ENCODE measurements at regions not wholly inside any gene's neighbourhood (a gene's known extent, or its start where the extent isn't known, plus 50 kb on each side); places are given as distances from the start of the nearest gene placed in this dataset.
"Not testable (repeated sequence)": the region's sequence is repeated elsewhere in the genome, so short reads cannot be mapped to it uniquely, and the experiment has no call there.

DNA sequence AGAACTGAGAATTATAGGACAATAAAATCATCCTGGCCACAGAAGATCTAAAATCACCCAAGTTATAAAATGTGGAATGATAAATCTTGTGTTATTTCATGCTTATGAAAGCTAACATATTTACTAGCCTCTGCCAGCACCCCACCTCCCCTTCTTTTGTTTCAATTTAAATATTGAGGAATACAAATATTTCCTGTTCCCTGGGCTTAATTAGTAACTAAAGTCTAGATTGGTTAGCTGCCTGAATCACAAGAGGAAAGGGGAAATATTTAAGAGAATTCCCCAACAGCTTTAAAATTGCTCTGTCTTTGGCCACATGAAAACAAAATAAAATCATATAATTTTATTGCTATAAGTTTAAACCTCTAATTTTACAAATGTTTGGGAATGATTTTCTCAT, 287.0 kb downstream of the PRELID2 start:
- peaks cover 0 to 16% (median 1%) of the 10 kb centered on the region in 9 donors for H3K9me3 Mint-ChIP-seq
- H3K27me3 Mint-ChIP-seq = no peaks in the 10 kb centered on the region
- H3K27ac Mint-ChIP-seq = no peak overlapping the region
- ATAC-seq (no peak), DNase-seq (no peak)
- POLR2A ChIA-PET = no interaction called here
- H3K4me3 Mint-ChIP-seq = no peak overlapping the region
- H3K36me3 Mint-ChIP-seq = no peaks in the 10 kb centered on the region
- H3K4me1 Mint-ChIP-seq = no peaks in the 10 kb centered on the region

DNA sequence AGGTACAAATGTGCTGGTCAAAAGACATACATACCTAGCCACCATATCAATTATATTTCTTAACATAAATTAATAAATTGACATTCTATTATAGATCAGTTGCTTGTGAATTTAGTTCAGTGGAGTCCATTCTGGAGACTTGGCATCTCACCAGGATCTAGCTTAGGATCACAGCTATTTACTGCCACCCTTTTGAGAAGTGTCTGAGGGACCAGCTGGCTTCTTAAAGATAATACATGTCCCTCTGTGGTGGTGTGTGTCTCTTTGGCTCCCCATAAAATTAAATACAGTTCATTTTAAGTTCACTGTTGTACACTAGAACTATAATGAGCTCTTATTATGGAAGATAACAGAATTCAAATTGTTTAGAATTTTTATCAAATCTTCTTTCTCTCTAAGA, 290.7 kb downstream of the PRELID2 start:
- POLR2A ChIA-PET = no interaction called here

DNA sequence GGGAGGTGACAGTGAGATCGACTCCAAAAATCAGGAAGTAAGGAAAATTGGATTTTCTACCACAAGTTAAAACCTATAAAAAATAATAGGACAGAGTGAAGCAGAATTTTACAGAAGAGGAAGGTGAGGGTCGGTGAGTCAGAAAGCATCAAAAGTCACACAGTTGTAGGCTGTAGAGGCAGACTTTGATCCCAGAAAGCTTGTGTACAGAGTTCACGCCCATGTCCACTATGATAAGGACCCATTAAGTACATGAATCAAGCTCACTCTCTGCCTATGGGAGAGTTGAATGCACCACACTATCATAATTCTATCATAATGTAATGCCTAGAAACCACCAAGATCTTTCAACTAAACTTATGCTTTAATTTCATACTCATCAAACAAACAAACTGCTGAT, 291.2 kb downstream of the PRELID2 start:
- peaks cover 0 to 9% (median 6%) of the 10 kb centered on the region in 9 donors for H3K9me3 Mint-ChIP-seq
- no peak for ATAC-seq
- POLR2A ChIA-PET = no interaction called here

More for the DNA sequence above, 290.7 kb downstream of the PRELID2 start:
- Mint-ChIP-seq H3K36me3 (no peaks in the 10 kb centered on the region), H3K27ac (no peak overlapping the region), H3K9me3 (peaks cover 0 to 12% (median 6%) of the 10 kb centered on the region in 9 donors), H3K27me3 (no peaks in the 10 kb centered on the region), H3K4me1 (no peaks in the 10 kb centered on the region), H3K4me3 (no peak overlapping the region)
- ATAC-seq = no peak
- DNase-seq = no peak

DNA sequence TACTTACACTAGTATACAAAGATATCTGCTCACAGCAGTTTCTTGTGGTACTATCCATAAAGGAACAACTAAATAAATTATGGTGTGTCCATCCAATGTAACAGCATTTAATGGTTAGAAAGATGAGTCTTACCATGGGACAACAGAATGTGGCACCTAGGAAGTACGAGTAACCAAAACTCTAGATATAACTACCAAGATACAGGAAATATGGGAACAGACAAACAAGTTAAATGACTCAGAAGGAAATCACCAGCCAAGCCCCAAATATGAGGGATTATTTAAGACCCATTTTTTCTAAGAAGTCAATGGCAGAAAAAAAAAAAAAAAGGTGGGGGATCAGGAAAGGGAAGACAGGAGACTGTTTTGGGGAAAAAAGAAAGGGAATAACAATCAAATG, 294.8 kb downstream of the PRELID2 start:
- H3K4me1 Mint-ChIP-seq = no peaks in the 10 kb centered on the region
- H3K27me3 Mint-ChIP-seq = no peaks in the 10 kb centered on the region
- no peak for ATAC-seq
- H3K27ac Mint-ChIP-seq = no peak overlapping the region
- peaks cover 0 to 23% (median 7%) of the 10 kb centered on the region in 9 donors for H3K9me3 Mint-ChIP-seq
- no peaks in the 10 kb centered on the region for H3K36me3 Mint-ChIP-seq
- H3K4me3 Mint-ChIP-seq = no peak overlapping the region
- POLR2A ChIA-PET = no interaction called here
- DNase-seq = no peak

More for the DNA sequence above, 291.2 kb downstream of the PRELID2 start:
- H3K4me1 Mint-ChIP-seq = no peaks in the 10 kb centered on the region
- no peak overlapping the region for H3K27ac Mint-ChIP-seq
- no peak overlapping the region for H3K4me3 Mint-ChIP-seq
- no peaks in the 10 kb centered on the region for H3K27me3 Mint-ChIP-seq
- no peaks in the 10 kb centered on the region for H3K36me3 Mint-ChIP-seq
- DNase-seq = no peak

DNA sequence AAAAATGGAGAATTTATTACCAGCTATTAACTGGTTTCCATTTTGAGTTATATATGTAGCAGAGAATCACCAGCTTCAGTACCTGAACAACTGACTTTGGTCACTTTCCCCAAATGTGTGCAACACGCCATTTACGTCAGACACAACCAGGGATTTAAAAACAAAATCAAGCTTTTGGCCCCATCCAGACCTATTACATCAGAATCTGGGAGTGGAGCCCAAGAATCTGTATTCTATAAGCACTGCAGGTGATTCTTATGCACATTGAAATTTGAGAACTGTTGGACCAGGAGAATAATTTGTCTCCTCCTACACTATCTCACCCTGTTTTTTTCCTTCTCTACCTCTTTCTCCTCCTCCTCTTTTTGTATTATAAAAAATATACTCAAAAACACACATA, 295.9 kb downstream of the PRELID2 start:
- H3K36me3 Mint-ChIP-seq = no peaks in the 10 kb centered on the region
- no peaks in the 10 kb centered on the region for H3K27me3 Mint-ChIP-seq
- H3K4me3 Mint-ChIP-seq = no peak overlapping the region
- no peak for ATAC-seq
- no peaks in the 10 kb centered on the region for H3K4me1 Mint-ChIP-seq
- H3K27ac Mint-ChIP-seq = no peak overlapping the region
- peaks cover 0 to 23% (median 8%) of the 10 kb centered on the region in 9 donors for H3K9me3 Mint-ChIP-seq
- DNase-seq = no peak
- POLR2A ChIA-PET = no interaction called here

DNA sequence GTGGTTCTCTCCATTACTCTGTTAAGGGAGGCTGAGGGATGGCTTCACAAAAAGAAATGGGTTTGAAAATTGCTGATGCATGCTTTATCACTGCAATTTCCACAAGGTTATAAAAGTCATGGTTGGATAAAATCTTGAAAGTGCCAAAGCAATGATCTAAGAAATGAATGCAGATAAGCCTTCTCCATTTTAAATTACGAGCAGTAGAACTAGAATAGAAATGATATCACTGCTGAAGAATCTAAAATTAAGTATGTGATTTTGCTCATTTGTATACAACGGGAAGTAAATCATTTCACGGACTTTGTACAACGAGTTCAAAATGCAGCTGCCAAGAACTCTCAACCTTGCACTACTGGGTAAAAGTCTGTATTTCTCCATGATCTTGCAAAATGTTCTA, 299.0 kb downstream of the PRELID2 start:
- POLR2A ChIA-PET = no interaction called here
- H3K4me1 Mint-ChIP-seq = no peaks in the 10 kb centered on the region
- no peaks in the 10 kb centered on the region for H3K36me3 Mint-ChIP-seq
- no peak overlapping the region for H3K4me3 Mint-ChIP-seq
- ATAC-seq (no peak), DNase-seq (no peak)
- H3K27ac Mint-ChIP-seq = no peak overlapping the region
- no peaks in the 10 kb centered on the region for H3K27me3 Mint-ChIP-seq
- peaks cover 0 to 23% (median 9%) of the 10 kb centered on the region in 9 donors for H3K9me3 Mint-ChIP-seq

DNA sequence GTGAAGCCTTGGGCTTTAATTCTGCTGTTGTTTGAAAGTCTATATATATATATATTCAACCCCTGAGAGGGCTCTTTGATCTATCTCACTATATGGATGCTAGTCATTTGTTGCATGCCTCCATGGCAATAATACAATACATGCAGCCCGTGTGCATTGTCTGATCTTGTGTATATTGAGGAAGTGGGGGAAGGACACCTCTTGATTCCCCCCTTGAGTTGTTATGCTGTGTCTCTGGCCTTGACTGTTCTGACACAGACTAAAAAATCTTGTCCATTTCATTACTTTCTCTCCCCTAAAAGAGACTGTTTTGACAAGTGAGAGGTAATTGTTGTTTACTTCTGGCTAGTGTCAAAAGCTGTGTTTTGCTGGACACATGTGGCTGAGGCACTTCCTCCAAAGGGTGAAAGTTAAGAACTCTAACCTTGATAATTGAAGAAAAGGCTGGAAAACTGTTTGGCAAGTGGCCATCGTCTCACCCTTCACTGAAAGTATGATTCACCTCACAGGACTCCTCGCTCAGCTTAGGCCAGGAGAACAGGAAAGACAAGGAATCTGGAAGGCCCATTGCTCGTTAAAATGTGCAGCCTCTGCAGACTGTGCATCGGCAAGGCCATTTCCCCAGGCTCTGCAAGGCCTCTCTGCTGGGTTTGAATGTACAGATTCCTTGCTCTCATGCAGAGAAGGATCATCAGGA, 304.0 kb downstream of the PRELID2 start:
- DNase-seq (no peak), ATAC-seq (no peak)
- no peaks in the 10 kb centered on the region for H3K27me3 Mint-ChIP-seq
- no peak overlapping the region for H3K4me3 Mint-ChIP-seq
- H3K4me1 Mint-ChIP-seq = no peaks in the 10 kb centered on the region
- POLR2A ChIA-PET = no interaction called here
- no peak overlapping the region for H3K27ac Mint-ChIP-seq
- H3K9me3 Mint-ChIP-seq = peaks cover 0 to 10% (median 4%) of the 10 kb centered on the region in 9 donors
- H3K36me3 Mint-ChIP-seq = no peaks in the 10 kb centered on the region

DNA sequence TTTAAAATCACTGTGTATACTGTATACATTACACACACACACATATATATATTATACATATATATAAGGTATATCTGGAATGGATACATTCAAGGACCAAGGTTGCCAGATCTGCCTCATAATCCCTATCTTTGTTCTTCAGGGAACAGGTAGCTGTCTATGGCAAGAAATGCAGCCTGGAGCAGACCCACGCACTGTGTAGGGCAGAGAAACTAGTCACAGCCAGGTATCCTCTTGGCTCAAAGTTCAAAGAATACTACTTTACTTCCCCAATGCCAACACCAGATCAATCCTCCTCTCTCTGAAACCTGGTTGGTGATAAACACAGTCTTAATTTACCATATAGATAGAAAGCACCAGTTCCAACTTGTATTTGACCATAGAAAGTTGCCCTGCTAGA, 313.6 kb downstream of the PRELID2 start:
- no peak overlapping the region for H3K4me3 Mint-ChIP-seq
- POLR2A ChIA-PET = no interaction called here
- no peaks in the 10 kb centered on the region for H3K36me3 Mint-ChIP-seq
- H3K9me3 Mint-ChIP-seq = peaks cover 2 to 16% (median 9%) of the 10 kb centered on the region in 9 donors
- no peaks in the 10 kb centered on the region for H3K4me1 Mint-ChIP-seq
- H3K27ac Mint-ChIP-seq = no peak overlapping the region
- no peak for DNase-seq
- ATAC-seq = no peak
- H3K27me3 Mint-ChIP-seq = peaks cover 0 to 3% (median 0%) of the 10 kb centered on the region in 5 donors

DNA sequence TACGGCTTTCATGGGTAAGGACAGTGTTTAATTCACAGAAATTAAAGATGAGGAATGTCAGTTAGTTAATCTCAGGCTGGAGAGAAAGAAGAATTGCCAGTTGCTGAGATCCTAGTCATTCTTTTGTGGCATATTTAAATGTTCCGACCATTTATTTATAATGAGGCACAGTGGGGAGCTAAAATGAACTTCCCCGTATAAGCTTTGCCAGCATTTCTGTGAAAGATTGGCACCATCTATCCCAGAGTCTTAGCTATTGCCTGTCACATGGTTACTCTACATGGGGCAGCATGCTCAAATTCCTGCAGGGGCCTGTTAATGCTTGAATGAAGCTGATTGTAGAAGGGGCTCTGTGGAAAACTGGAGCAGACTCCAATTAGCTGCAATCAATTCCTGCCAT, 314.1 kb downstream of the PRELID2 start:
- no peak for ATAC-seq
- peaks cover 3 to 21% (median 12%) of the 10 kb centered on the region in 9 donors for H3K9me3 Mint-ChIP-seq
- no peaks in the 10 kb centered on the region for H3K4me1 Mint-ChIP-seq
- H3K27ac Mint-ChIP-seq = no peak overlapping the region
- H3K36me3 Mint-ChIP-seq = no peaks in the 10 kb centered on the region
- POLR2A ChIA-PET = no interaction called here
- no peak for DNase-seq
- no peak overlapping the region for H3K4me3 Mint-ChIP-seq
- H3K27me3 Mint-ChIP-seq = peaks cover 0 to 3% (median 0%) of the 10 kb centered on the region in 5 donors

DNA sequence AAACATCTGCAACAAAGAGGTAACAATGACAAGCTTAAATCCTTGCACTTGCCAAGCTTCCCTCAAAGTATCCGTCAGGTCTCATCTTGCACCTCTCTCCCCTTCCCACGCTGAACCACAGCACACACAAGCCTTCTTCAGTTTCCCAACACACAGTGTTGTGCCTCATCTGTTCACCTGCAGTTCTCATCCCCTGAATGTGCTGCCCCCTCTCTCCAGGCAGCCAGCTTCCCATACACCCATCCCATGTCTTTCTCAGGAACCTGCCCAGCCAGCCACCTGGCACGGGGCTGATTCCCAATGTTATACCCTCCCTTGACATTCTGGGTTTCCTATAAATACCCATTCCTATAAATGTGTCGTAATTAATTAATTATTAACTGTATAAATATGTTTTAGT, 314.8 kb downstream of the PRELID2 start:
- DNase-seq = no peak
- POLR2A ChIA-PET = no interaction called here
- no peak for ATAC-seq
- Mint-ChIP-seq H3K36me3 (no peaks in the 10 kb centered on the region), H3K27ac (no peak overlapping the region), H3K4me1 (no peaks in the 10 kb centered on the region), H3K27me3 (peaks cover 0 to 3% (median 0%) of the 10 kb centered on the region in 5 donors), H3K4me3 (no peak overlapping the region), H3K9me3 (peaks cover 3 to 27% (median 15%) of the 10 kb centered on the region in 9 donors)

DNA sequence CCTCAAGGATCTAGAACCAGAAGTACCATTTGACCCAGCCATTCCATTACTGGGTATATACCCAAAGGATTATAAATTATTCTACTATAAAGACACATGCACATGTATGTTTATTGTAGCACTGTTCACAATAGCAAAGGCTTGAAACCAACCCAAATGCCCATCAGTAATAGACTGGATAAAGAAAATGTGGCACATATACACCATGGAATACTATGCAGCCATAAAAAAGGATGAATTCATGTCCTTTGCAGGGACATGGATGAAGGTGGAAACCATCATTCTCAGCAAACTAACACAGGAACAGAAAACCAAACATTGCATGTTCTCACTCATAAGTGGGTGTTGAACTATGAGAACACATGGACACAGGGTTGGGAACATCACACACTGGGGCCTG, 317.6 kb downstream of the PRELID2 start:
- H3K9me3 Mint-ChIP-seq = peaks cover 5 to 49% (median 23%) of the 10 kb centered on the region in 9 donors
- ATAC-seq, H3K36me3 Mint-ChIP-seq, H3K27ac Mint-ChIP-seq, POLR2A ChIA-PET, H3K27me3 Mint-ChIP-seq, H3K4me3 Mint-ChIP-seq, H3K4me1 Mint-ChIP-seq, DNase-seq: not testable (repeated sequence)

DNA sequence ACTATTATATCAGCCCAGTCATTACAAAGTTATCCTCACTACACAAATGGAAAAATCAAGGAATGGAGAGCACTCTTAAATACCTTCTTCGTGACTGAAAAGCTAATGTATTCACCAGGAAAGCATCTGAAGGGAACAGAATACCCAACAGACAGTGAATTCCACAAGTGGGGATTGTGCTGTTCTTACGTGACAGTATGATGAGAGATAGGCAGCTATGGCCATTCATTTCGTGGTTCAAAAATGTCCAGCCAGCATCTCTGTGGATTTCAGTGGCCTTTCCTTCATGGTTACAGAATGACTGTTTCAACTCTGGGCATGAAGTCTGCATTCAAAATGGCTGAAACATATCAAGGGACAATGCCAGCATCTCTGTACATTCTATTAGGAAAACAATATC, 323.8 kb downstream of the PRELID2 start:
- ATAC-seq (no peak), DNase-seq (no peak)
- no peak overlapping the region for H3K27ac Mint-ChIP-seq
- POLR2A ChIA-PET = no interaction called here
- no peaks in the 10 kb centered on the region for H3K36me3 Mint-ChIP-seq
- no peak overlapping the region for H3K4me3 Mint-ChIP-seq
- H3K27me3 Mint-ChIP-seq = peaks cover 0 to 3% (median 0%) of the 10 kb centered on the region in 5 donors
- H3K9me3 Mint-ChIP-seq = peaks cover under 1 to 36% (median 16%) of the 10 kb centered on the region in 9 donors
- no peaks in the 10 kb centered on the region for H3K4me1 Mint-ChIP-seq

DNA sequence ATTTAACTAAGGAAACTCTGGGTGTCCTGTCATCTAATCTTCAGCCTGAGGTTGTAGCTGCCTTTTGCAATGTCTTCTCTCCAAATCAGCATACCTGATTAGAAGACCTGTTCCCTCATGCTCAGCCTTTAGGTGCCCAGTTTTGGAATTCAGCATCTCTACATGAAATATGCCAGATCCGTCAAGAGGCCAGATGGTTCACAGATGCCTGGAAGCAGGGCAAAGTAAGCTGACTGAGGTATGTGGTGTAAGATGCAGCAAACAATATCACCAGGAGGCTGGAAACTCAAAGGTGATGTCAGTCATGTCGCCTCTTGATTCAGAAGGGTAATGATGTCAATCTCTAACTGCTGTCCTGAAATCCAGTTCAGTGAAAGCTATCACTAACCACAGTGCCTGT, 324.4 kb downstream of the PRELID2 start:
- ATAC-seq (no peak), DNase-seq (no peak)
- no peaks in the 10 kb centered on the region for H3K4me1 Mint-ChIP-seq
- H3K9me3 Mint-ChIP-seq = peaks cover 0 to 30% (median 12%) of the 10 kb centered on the region in 9 donors
- no peak overlapping the region for H3K4me3 Mint-ChIP-seq
- no peak overlapping the region for H3K27ac Mint-ChIP-seq
- no peaks in the 10 kb centered on the region for H3K36me3 Mint-ChIP-seq
- POLR2A ChIA-PET = no interaction called here
- H3K27me3 Mint-ChIP-seq = peaks cover 0 to 3% (median 0%) of the 10 kb centered on the region in 5 donors

DNA sequence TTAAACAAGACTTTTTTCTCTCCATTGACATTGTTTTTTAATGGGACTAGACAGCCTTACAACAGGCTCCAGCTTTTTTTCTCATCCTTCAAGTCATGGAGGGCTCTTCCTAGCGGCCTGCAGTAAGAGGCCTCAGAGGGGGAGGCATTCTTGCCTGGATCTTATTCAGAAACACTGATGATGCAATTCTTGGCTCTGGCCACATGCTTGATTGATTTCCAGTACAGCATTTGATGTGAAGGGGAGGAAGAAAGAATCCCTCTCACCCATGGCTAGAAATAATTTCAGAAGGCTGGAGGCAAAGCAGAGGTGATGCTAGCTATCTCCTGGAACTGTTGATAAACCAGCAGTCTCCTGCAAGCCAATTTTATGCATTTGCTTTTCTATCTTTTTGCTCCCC, 324.8 kb downstream of the PRELID2 start:
- H3K4me3 Mint-ChIP-seq = no peak overlapping the region
- H3K27me3 Mint-ChIP-seq = peaks cover 0 to 3% (median 0%) of the 10 kb centered on the region in 5 donors
- no peaks in the 10 kb centered on the region for H3K36me3 Mint-ChIP-seq
- ATAC-seq = no peak
- POLR2A ChIA-PET = no interaction called here
- H3K27ac Mint-ChIP-seq = no peak overlapping the region
- H3K4me1 Mint-ChIP-seq = no peaks in the 10 kb centered on the region
- H3K9me3 Mint-ChIP-seq = peaks cover 0 to 27% (median 10%) of the 10 kb centered on the region in 9 donors
- no peak for DNase-seq
